DMS53 (cell line): ENCODE measurements at regions not wholly inside any gene's neighbourhood (a gene's known extent, or its start where the extent isn't known, plus 50 kb on each side); places are given as distances from the start of the nearest gene placed in this dataset.
"Not testable (repeated sequence)": the region's sequence is repeated elsewhere in the genome, so short reads cannot be mapped to it uniquely, and the experiment has no call there.

Experiments used
- DNase-seq: peaks from one replicate; lab custom pipeline; 2025; lab: John Stamatoyannopoulos, UW

GRCh38 chr4:179116581-179116980, 1674.3 kb upstream of the AGA start:
- DNase-seq, result no peak

- DNase-seq, result peak; percentile 75
Measured at GRCh38 chr4:179123084-179123483, 1680.8 kb upstream of the AGA start.

GRCh38 chr4:179124419-179124818, 1682.2 kb upstream of the AGA start:
- no peak for DNase-seq

GRCh38 chr4:179124957-179125356, 1682.7 kb upstream of the AGA start:
- no peak for DNase-seq

GRCh38 chr4:179125870-179126269, 1683.6 kb upstream of the AGA start:
- DNase-seq, result no peak

- DNase-seq, result no peak
Measured at GRCh38 chr4:179128299-179128698, 1686.1 kb upstream of the AGA start.

- no peak for DNase-seq
Measured at GRCh38 chr4:179130122-179130714, 1688.0 kb upstream of the AGA start.

- DNase-seq, result peak; percentile 47
Measured at GRCh38 chr4:179145746-179146525, 1703.7 kb upstream of the AGA start.

GRCh38 chr4:179151770-179152169, 1709.5 kb upstream of the AGA start:
- DNase-seq, result no peak

GRCh38 chr4:179163147-179163546, 1720.9 kb upstream of the AGA start:
- DNase-seq, result no peak

GRCh38 chr4:179164267-179164999, 1722.2 kb upstream of the AGA start:
- DNase-seq, result no peak

- peak; percentile 91 for DNase-seq
Measured at GRCh38 chr4:179165000-179165738, 1722.9 kb upstream of the AGA start.

GRCh38 chr4:179165862-179166261, 1723.6 kb upstream of the AGA start:
- no peak for DNase-seq

GRCh38 chr4:179170308-179170707, 1728.1 kb upstream of the AGA start:
- not testable (repeated sequence) for DNase-seq

- DNase-seq, result no peak
Measured at GRCh38 chr4:179182741-179183140, 1740.5 kb upstream of the AGA start.

GRCh38 chr4:179195887-179196286, 1753.7 kb upstream of the AGA start:
- DNase-seq, result no peak

- no peak for DNase-seq
Measured at GRCh38 chr4:179196511-179196910, 1754.3 kb upstream of the AGA start.

GRCh38 chr4:179200681-179201080, 1758.4 kb upstream of the AGA start:
- no peak for DNase-seq

GRCh38 chr4:179225594-179225993, 1783.4 kb upstream of the AGA start:
- DNase-seq, result peak; percentile 36

GRCh38 chr4:179248821-179249220, 1806.6 kb upstream of the AGA start:
- no peak for DNase-seq

GRCh38 chr4:179268791-179269190, 1826.6 kb upstream of the AGA start:
- DNase-seq, result no peak

GRCh38 chr4:179272282-179272681, 1830.0 kb upstream of the AGA start:
- DNase-seq, result peak; percentile 3
